ENCODE measurements at regions not wholly inside any gene's neighbourhood (a gene's known extent, or its start where the extent isn't known, plus 50 kb on each side); places are given as distances from the start of the nearest gene placed in this dataset.

DNA sequence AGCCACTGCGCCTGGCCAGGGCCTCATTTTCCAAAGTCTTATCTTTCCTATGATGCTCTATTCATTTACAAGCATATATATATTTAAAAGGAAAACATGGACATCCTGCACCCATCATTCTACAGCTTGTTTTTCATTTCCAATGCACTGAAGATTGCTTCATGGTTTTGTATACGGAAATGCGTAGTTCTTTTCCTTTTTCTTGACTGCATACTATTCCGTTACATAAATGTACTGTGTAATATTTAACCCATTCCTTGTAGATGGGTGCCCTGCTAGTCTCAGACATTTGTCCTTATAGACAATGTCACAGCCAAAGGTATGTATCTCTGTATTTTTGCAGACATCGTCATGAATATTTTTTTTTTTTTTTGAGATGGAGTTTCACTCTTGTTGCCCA, 257.0 kb downstream of the ASMT start:
- TF ChIP-seq POLR2AphosphoS5 (IDR thresholded peaks at IDR 0.05; ENCODE audit: low read depth, low read length) (no peak), TAF1 (IDR thresholded peaks at IDR 0.05; ENCODE audit: low read depth, low read length) (no peak), POLR2A (IDR thresholded peaks at IDR 0.05; ENCODE audit: low read depth, low read length) (no peak), SPI1 (IDR thresholded peaks at IDR 0.05; ENCODE audit: low read depth, low read length) (no peak), POU2F2 (IDR thresholded peaks at IDR 0.05; ENCODE audit: low read depth, low read length) (no peak), PAX5 (IDR thresholded peaks at IDR 0.05; ENCODE audit: insufficient read depth, low read length, severe bottlenecking) (no peak)

All from GM12891 (cell line).